Hepatocyte (in vitro differentiated cells): ENCODE measurements at regions not wholly inside any gene's neighbourhood (a gene's known extent, or its start where the extent isn't known, plus 50 kb on each side); places are given as distances from the start of the nearest gene placed in this dataset.

Source experiments
- EZH2 ChIP-seq: fragments of 200-600 bp; sonication (generic); IDR thresholded peaks from 2 replicates; pipeline ENCODE4 v1.6.1; 2016; ENCODE audit warnings: antibody characterized with exemption, mild to moderate bottlenecking, borderline replicate concordance
- EZH2phosphoT487 ChIP-seq: fragments of 200-600 bp; sonication (generic); IDR thresholded peaks from one replicate; pipeline ENCODE4 v1.6.1; 2018; ENCODE audit warnings: antibody characterized with exemption, mild to moderate bottlenecking, low read depth, moderate library complexity; ENCODE audit not compliant: unreplicated experiment, severe bottlenecking
- TF ChIP-seq, protein P1 (sequence below): fragments of 200-600 bp; sonication (generic); IDR thresholded peaks from 2 replicates; pipeline ENCODE4 v1.5.1; 2016; ENCODE audit warnings: antibody characterized with exemption, mild to moderate bottlenecking; ENCODE audit not compliant: poor library complexity

DNA sequence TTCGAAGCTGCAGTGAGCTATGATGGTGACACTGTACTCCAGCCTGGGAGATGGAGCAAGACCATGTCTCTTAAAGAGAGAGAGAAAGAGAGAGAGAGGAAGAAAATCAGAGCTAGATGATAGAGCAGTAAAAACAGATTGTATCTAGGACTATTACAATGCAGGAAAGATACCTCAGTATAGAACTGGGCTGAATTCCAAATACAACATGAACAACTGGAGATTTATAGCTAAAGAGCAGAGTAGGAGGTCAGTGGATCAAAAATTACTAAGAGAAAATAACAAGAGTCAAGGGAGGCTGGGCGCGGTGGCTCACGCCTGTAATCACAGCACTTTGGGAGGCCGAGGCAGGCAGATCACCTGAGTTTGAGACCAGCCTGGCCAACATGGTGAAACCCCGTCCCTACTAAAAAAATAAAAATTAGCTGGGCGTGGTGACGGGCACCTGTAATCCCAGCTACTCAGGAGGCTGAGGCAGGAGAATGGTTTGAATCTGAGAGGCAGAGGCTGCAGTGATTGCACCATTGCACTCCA lies 100.7 kb upstream of the MSH6 start:
- TF ChIP-seq EZH2, result no peak
- TF ChIP-seq, protein P1, sequence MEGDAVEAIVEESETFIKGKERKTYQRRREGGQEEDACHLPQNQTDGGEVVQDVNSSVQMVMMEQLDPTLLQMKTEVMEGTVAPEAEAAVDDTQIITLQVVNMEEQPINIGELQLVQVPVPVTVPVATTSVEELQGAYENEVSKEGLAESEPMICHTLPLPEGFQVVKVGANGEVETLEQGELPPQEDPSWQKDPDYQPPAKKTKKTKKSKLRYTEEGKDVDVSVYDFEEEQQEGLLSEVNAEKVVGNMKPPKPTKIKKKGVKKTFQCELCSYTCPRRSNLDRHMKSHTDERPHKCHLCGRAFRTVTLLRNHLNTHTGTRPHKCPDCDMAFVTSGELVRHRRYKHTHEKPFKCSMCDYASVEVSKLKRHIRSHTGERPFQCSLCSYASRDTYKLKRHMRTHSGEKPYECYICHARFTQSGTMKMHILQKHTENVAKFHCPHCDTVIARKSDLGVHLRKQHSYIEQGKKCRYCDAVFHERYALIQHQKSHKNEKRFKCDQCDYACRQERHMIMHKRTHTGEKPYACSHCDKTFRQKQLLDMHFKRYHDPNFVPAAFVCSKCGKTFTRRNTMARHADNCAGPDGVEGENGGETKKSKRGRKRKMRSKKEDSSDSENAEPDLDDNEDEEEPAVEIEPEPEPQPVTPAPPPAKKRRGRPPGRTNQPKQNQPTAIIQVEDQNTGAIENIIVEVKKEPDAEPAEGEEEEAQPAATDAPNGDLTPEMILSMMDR, result no peak
- TF ChIP-seq EZH2phosphoT487, result no peak
